Ovary (tissue), 7 donors: ENCODE measurements at regions not wholly inside any gene's neighbourhood (a gene's known extent, or its start where the extent isn't known, plus 50 kb on each side); places are given as distances from the start of the nearest gene placed in this dataset. TPM values are rescaled to one million over a fixed set of nuclear protein-coding genes. Genes with fewer than 3 reads are reported as not detected.

ENCODE experiments used
- DNase-seq, 5 donors: peaks; one replicate each; pipeline ENCODE4 v3.0.0-alpha.2; 2019 to 2020
- H3K27ac ChIP-seq, 2 donors: fragments of 200-600 bp; one replicate each; pipeline versions ENCODE4 v1.5.1 to v1.8.0; 2019 to 2022
- H3K27me3 ChIP-seq: fragments of 200-600 bp; one replicate; pipeline ENCODE4 v1.8.0; 2022
- H3K36me3 ChIP-seq: fragments of 200-600 bp; sonication (generic); one replicate; pipeline ENCODE4 v1.5.1; 2019
- H3K4me1 ChIP-seq: one replicate; pipeline ENCODE4 v1.8.1; 2013; ENCODE audit warnings: mild to moderate bottlenecking, moderate library complexity; ENCODE audit not compliant: insufficient read depth
- H3K4me3 ChIP-seq: fragments of 200-600 bp; sonication (generic); one replicate; pipeline ENCODE4 v1.5.1; 2017
- H3K9me3 ChIP-seq, 2 donors: fragments of 200-600 bp in 1 of 2; sonication (generic) in 1 of 2; one replicate each; pipeline versions ENCODE4 v1.5.1 to v1.8.1; 2013 to 2019; ENCODE audit warnings: mild to moderate bottlenecking in 1 of 2, moderate library complexity in 1 of 2
- EP300 ChIP-seq: sonication (generic); formaldehyde crosslinking; IDR thresholded peaks from one replicate; pipeline ENCODE4 v1.6.1; 2017; ENCODE audit warnings: antibody characterized with exemption
- POLR2A ChIP-seq: fragments of 450-650 bp; IDR thresholded peaks from one replicate; pipeline ENCODE4 v1.6.1; 2017; ENCODE audit warnings: antibody characterized with exemption, mild to moderate bottlenecking, moderate library complexity
- WGBS, 3 donors: extraction: QIAGEN DNeasy Blood & Tissue Kit in 1 of 3; methylation state at CpG; one replicate each; pipeline versions ENCODE4 v1.1.5 to v1.1.7; 2013 to 2017; 5-methylcytosine and 5-hydroxymethylcytosine counted together
- intact Hi-C, 4 donors: fragments of 100-400 bp; cut with DNase I; formaldehyde crosslinking; loops; one replicate each; pipeline versions ENCODE4 v1.11.0 to v1.15.1; 2022 to 2023
- small RNA-seq: library from RNA; depleted of rRNA; stranded (forward); fragments of <200 nt; gene quantifications from one replicate; pipeline ENCODE3, GENCODE V24; 2016
- TF ChIP-seq, protein P1 (sequence below), 3 donors: fragments of 450-650 bp in 2 of 3; fragments of 200-600 bp in 1 of 3; IDR thresholded peaks; one replicate each; pipeline versions ENCODE4 v1.5.1 to v1.8.0; 2016 to 2022; ENCODE audit warnings: antibody characterized with exemption in 3 of 3, mild to moderate bottlenecking in 1 of 3
- donor health status: DM: no; HTN: no; CAD: no; lungs with moderate emphysema.
- donor health status: DM: no; HTN: no; CAD: no.
- donor health status: Bipolar disorder and iron deficiency.
- donor health status: DM: no; HTN: no; CAD: no.
- donor health status: DM: yes; HTN: yes; CAD: no.

- H3K4me3 ChIP-seq, result no peak overlapping the region
- peak in 1 of 5 donors; percentile 24 for DNase-seq
- H3K4me1 ChIP-seq, result no peaks in the 10 kb centered on the region
- intact Hi-C loops, result no loop called here
- WGBS, 3 donors, result 89 to 96% (median 90%) methylated on average over 9 of the region's 9 CpGs
- no peaks in the 10 kb centered on the region for H3K9me3 ChIP-seq
- no peaks in the 10 kb centered on the region for H3K36me3 ChIP-seq
- TF ChIP-seq, protein P1, sequence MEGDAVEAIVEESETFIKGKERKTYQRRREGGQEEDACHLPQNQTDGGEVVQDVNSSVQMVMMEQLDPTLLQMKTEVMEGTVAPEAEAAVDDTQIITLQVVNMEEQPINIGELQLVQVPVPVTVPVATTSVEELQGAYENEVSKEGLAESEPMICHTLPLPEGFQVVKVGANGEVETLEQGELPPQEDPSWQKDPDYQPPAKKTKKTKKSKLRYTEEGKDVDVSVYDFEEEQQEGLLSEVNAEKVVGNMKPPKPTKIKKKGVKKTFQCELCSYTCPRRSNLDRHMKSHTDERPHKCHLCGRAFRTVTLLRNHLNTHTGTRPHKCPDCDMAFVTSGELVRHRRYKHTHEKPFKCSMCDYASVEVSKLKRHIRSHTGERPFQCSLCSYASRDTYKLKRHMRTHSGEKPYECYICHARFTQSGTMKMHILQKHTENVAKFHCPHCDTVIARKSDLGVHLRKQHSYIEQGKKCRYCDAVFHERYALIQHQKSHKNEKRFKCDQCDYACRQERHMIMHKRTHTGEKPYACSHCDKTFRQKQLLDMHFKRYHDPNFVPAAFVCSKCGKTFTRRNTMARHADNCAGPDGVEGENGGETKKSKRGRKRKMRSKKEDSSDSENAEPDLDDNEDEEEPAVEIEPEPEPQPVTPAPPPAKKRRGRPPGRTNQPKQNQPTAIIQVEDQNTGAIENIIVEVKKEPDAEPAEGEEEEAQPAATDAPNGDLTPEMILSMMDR (IDR thresholded peaks at IDR 0.05), result no peak
- TF ChIP-seq EP300 (no peak), POLR2A (no peak)
- no peak overlapping the region for H3K27ac ChIP-seq
- H3K27me3 ChIP-seq, result no peaks in the 10 kb centered on the region
Measured at GRCh38 chr9:129231759-129232158, 53.7 kb upstream of the IER5L start.

DNA sequence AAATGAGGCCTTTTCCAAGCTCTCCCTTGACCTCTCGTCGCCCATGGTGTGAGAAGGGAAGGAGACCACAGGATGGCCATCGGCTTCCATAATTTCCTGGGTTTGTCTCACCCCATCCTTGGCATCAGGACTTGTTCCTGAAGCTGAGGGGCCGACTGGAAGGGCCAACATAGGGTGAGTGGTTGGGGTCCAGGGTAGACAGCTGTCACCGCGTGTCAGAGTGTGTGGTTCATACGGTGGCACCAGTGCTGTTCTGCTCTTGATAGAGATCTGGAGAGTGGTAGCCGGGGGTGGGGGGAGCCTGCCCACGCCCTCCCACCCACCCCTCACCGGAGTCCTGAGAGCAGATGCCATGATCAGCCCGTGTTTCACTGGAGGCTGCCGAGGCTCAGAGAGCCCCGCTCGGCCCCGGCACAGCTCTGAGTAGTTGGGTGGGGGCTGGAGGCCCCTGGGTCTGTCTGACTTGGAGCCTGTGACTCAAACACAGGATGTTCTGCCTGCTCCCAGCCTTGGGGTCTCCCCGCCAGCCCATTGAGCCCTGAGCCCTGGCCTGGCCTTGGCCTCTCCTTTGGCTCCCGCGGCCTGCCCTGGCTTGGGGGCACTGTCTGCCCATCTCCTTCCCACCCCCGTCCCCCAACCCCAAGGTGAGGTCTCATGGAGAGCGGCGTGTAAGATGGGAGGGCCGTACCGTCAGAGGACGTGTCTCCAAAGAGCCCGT, 53.1 kb upstream of the IER5L start:
- H3K27me3 ChIP-seq, result no peaks in the 10 kb centered on the region
- H3K27ac ChIP-seq, result no peak overlapping the region
- no peaks in the 10 kb centered on the region for H3K4me1 ChIP-seq
- no peaks in the 10 kb centered on the region for H3K36me3 ChIP-seq
- DNase-seq, result peak in 1 of 5 donors; percentile 33
- 89 to 94% (median 91%) methylated on average over 24 to 25 of the region's 25 CpGs for WGBS, 3 donors
- H3K9me3 ChIP-seq, result no peaks in the 10 kb centered on the region
- H3K4me3 ChIP-seq, result no peak overlapping the region
- TF ChIP-seq EP300 (no peak), POLR2A (no peak)
- TF ChIP-seq, protein P1 (IDR thresholded peaks at IDR 0.05), result no peak
- intact Hi-C loops, result no loop called here

GRCh38 chr9:129230302-129230701, 52.2 kb upstream of the IER5L start:
- TF ChIP-seq POLR2A, result no peak
- intact Hi-C loops, result no loop called here
- peak overlapping the region in 1 of 2 donors; percentile 2 for H3K27ac ChIP-seq
- H3K9me3 ChIP-seq, result no peaks in the 10 kb centered on the region
- WGBS, 3 donors, result 81 to 97% (median 96%) methylated on average over 2 of the region's 2 CpGs
- peaks cover 4% of the 10 kb centered on the region for H3K4me1 ChIP-seq
- no peaks in the 10 kb centered on the region for H3K36me3 ChIP-seq
- peak in 1 of 5 donors; percentile 7 for DNase-seq
- H3K27me3 ChIP-seq, result no peaks in the 10 kb centered on the region
- H3K4me3 ChIP-seq, result no peak overlapping the region

Small RNA genes in the stretch of these regions (small RNA-seq; reads per million reads assigned to genes)
- gene AL353803.5 (not detected), gene RN7SL159P (not detected)
